ENCODE measurements at regions not wholly inside any gene's neighbourhood (a gene's known extent, or its start where the extent isn't known, plus 50 kb on each side); places are given as distances from the start of the nearest gene placed in this dataset.

GRCh38 chr7:16061011-16061410 is 360.3 kb downstream of the CRPPA start:
- TF ChIP-seq CTCF (conservative IDR thresholded peaks at IDR 0.05 in 1 of 2, IDR thresholded peaks at IDR 0.05 in 1 of 2; ENCODE audit: extremely low read depth in 1 of 2, insufficient read depth in 1 of 2, low read depth in 1 of 2, low read length in 2 of 2), result no peak
- TF ChIP-seq EZH2 (IDR thresholded peaks at IDR 0.05; ENCODE audit: borderline replicate concordance, low read length), result no peak
